Activated CD4-positive, alpha-beta T cell treated with anti-CD3 and anti-CD28 coated beads for 36 hours (primary cell): ENCODE measurements at regions not wholly inside any gene's neighbourhood (a gene's known extent, or its start where the extent isn't known, plus 50 kb on each side); places are given as distances from the start of the nearest gene placed in this dataset.

Experiments used
- ATAC-seq: fragments of 200-7000 bp; cut with Tn5 transposase; one replicate; pipeline ENCODE4 v1.10.0; 2021; ENCODE audit warnings: mild to moderate bottlenecking, moderate library complexity
- CTCF ChIA-PET: fragments of 350-600 bp; sonication (Branson Sonifier 250); formaldehyde crosslinking; loops from one replicate; lab custom pipeline; 2021; ENCODE audit warnings: antibody characterized with exemption; lab: Charles Lee
- POLR2A ChIA-PET: fragments of 350-600 bp; sonication (Branson Sonifier 250); formaldehyde crosslinking; loops from one replicate; lab custom pipeline; 2021; ENCODE audit warnings: antibody characterized with exemption, inconsistent platforms; lab: Charles Lee
- DNase-seq: peaks from one replicate; pipeline ENCODE4 v3.0.0-alpha.2; 2020
- H3K27ac Mint-ChIP-seq: one replicate; pipeline ENCODE4 v1.8.0; 2021; ENCODE audit warnings: mixed read lengths
- H3K27me3 Mint-ChIP-seq: one replicate; pipeline ENCODE4 v1.8.0; 2021; ENCODE audit warnings: mixed read lengths
- H3K36me3 Mint-ChIP-seq: one replicate; pipeline ENCODE4 v1.8.0; 2021; ENCODE audit warnings: low read depth, mixed read lengths
- H3K4me1 Mint-ChIP-seq: one replicate; pipeline ENCODE4 v1.8.0; 2021; ENCODE audit warnings: mixed read lengths
- H3K4me3 Mint-ChIP-seq: one replicate; pipeline ENCODE4 v1.8.0; 2021; ENCODE audit warnings: mild to moderate bottlenecking, moderate library complexity, mixed read lengths
- H3K9me3 Mint-ChIP-seq: one replicate; pipeline ENCODE4 v1.8.0; 2021; ENCODE audit warnings: low read depth, mixed read lengths
- intact Hi-C, 2 experiments: fragments of 100-400 bp; cut with DNase I in 1 of 2; cut with micrococcal nuclease in 1 of 2; formaldehyde crosslinking; loops; one replicate each; pipeline versions ENCODE4 v1.14.2 to v1.15.1; 2022 to 2024; cut with DNase I, micrococcal nuclease

DNA sequence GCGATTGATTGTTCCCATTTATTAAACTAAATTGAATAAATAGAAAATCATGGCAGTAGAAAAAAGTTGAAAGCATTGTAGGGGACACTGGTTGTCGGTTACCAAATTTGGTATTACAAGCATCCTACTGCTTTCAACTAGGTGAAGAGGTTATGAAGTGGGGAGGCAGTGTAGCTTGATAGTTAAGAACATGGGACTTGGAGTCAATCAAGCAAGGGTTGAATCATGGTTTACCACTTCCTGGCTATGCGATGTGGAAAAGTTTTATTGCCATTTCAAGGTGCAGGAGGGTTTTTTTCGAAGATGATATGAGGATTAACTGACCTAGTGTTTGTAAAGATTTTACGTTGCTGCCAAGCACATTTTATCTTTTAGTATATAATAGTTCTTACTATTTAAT lies 318.2 kb upstream of the KCNH8 start:
- ATAC-seq (peak; percentile 75), DNase-seq (peak; percentile 39)
- CTCF ChIA-PET = interaction anchor here (2.6 kb wide), 1 partner anchor 158 kb away, joined by 12 read pairs; no protein-coding TSS in a partner anchor
- Mint-ChIP-seq H3K4me1 (peaks cover 30% of the 10 kb centered on the region), H3K27ac (no peak overlapping the region), H3K9me3 (no peaks in the 10 kb centered on the region), H3K4me3 (no peak overlapping the region), H3K36me3 (no peaks in the 10 kb centered on the region), H3K27me3 (no peaks in the 10 kb centered on the region)
- POLR2A ChIA-PET = no interaction called here
- intact Hi-C loops = no loop called here

DNA sequence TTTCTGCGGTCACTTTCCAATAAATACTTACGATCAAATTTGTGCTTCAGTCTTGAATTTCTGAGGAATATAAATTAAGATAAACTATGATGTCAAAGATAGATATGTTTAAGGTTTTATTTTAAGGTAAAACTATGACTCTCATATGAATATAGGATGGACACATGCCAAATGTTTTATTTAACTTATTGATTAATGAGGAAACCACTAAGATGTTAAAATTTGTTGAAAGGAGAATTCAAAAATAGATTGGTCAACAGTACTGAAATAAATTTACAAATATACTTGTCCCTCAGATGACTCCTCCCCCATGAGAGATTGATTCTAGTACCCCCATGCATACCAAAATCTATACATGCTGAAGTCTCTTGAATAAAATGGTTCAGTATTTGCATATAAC lies 319.7 kb upstream of the KCNH8 start:
- Mint-ChIP-seq H3K9me3 (no peaks in the 10 kb centered on the region), H3K4me3 (no peak overlapping the region), H3K27me3 (no peaks in the 10 kb centered on the region), H3K27ac (no peak overlapping the region), H3K4me1 (peaks cover 30% of the 10 kb centered on the region), H3K36me3 (no peaks in the 10 kb centered on the region)
- CTCF ChIA-PET = interaction anchor here (0.6 kb wide), 1 partner anchor 189 kb away, joined by 3 read pairs; no protein-coding TSS in a partner anchor
- ATAC-seq (no peak), DNase-seq (no peak)
- POLR2A ChIA-PET = no interaction called here
- intact Hi-C loops = no loop called here

GRCh38 chr3:18827664-18828063 lies 320.6 kb upstream of the KCNH8 start:
- Mint-ChIP-seq H3K27me3 (no peaks in the 10 kb centered on the region), H3K4me1 (peaks cover 30% of the 10 kb centered on the region), H3K4me3 (no peak overlapping the region), H3K27ac (no peak overlapping the region), H3K9me3 (no peaks in the 10 kb centered on the region), H3K36me3 (no peaks in the 10 kb centered on the region)
- ChIA-PET POLR2A (no interaction called here), CTCF (interaction anchor here (0.7 kb wide), 1 partner anchor 288 kb away, joined by 3 read pairs; no protein-coding TSS in a partner anchor)
- peak; percentile 24 for ATAC-seq
- intact Hi-C loops = no loop called here
- DNase-seq = no peak

DNA sequence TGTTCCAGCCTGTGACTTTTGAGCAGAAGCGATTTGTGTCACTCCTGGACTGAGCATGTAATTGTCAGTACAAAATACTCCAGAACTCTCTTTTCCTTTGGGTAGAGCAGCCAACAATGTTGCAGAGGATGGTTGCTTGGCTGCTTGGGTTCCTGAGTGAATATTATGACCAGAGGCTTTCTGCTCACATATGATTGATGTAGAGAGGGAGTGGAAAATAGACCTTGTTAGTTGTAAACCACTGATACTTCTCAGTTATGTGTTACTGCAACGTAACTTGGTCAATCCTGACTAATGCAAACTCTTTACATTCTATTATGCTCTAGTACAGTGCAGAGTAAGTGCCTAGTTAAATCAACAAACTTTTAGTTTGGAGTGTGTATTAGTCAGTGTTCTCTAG lies 322.6 kb upstream of the KCNH8 start:
- ATAC-seq (peak; percentile 57), DNase-seq (no peak)
- Mint-ChIP-seq H3K9me3 (no peaks in the 10 kb centered on the region), H3K27me3 (no peaks in the 10 kb centered on the region), H3K36me3 (no peaks in the 10 kb centered on the region), H3K4me1 (peaks cover 23% of the 10 kb centered on the region), H3K4me3 (no peak overlapping the region), H3K27ac (no peak overlapping the region)
- ChIA-PET CTCF (no interaction called here), POLR2A (no interaction called here)
- intact Hi-C loops = no loop called here

DNA sequence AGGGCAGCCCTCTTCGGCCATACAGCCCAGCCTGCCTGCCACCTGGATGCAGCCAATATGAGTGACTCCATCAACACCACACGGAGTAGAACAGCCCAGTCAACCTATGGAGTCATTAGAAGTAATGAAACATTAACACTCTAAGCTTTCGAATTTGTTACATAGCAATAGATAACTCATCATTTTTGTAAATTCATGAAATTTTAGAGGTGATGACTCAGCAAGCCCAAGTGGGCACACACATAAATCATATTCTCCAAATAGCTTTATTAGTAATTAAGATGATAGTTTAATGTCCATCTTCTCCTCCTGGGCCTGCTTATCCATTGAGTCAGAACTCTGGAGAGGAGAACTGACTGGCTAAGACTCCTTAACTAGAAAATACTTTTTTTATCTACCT lies 335.0 kb upstream of the KCNH8 start:
- POLR2A ChIA-PET = no interaction called here
- CTCF ChIA-PET = no interaction called here
- Mint-ChIP-seq H3K4me1 (peaks cover 27% of the 10 kb centered on the region), H3K27ac (no peak overlapping the region), H3K36me3 (peaks cover 6% of the 10 kb centered on the region), H3K27me3 (no peaks in the 10 kb centered on the region), H3K9me3 (peaks cover 7% of the 10 kb centered on the region), H3K4me3 (no peak overlapping the region)
- intact Hi-C loops = no loop called here
- DNase-seq (no peak), ATAC-seq (no peak)

- no peak for DNase-seq
- H3K27me3 Mint-ChIP-seq = no peaks in the 10 kb centered on the region
Observed at GRCh38 chr3:18812316-18812715, 336.0 kb upstream of the KCNH8 start.

DNA sequence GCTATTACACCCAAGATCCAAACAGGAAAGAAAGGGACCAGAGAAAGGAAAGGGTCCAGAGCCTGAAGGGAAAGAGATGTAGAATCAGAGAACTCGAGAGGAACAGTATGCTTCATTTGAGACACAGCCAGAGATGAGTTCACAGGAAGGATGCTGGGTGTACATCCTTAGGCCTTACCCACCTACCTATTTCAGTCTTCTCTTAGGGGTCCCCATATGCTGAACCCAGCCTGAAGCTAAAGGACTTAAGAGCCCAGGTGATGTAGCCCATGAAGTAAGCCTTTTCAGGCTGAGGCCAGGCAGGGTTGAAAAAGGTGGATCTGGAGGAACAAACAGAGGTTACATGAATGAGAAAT lies 338.0 kb upstream of the KCNH8 start:
- H3K4me3 Mint-ChIP-seq = no peak overlapping the region
- intact Hi-C loops = no loop called here

More at GRCh38 chr3:18812316-18812715, 336.0 kb upstream of the KCNH8 start:
- peaks cover 36% of the 10 kb centered on the region for H3K4me1 Mint-ChIP-seq
- H3K9me3 Mint-ChIP-seq = peaks cover 3% of the 10 kb centered on the region
- peaks cover 5% of the 10 kb centered on the region for H3K36me3 Mint-ChIP-seq
- intact Hi-C loops = no loop called here
- ChIA-PET CTCF (no interaction called here), POLR2A (no interaction called here)
- no peak overlapping the region for H3K4me3 Mint-ChIP-seq
- H3K27ac Mint-ChIP-seq = no peak overlapping the region
- ATAC-seq = no peak

GRCh38 chr3:18809640-18810305 lies 338.5 kb upstream of the KCNH8 start:
- H3K27ac Mint-ChIP-seq = peak overlapping the region; percentile 84
- CTCF ChIA-PET = interaction anchor here (0.9 to 1.0 kb wide), 3 partner anchors 18 to 178 kb away, joined by 3 to 4 read pairs (median 3); no protein-coding TSS in a partner anchor
- H3K4me1 Mint-ChIP-seq = peaks cover 40% of the 10 kb centered on the region
- H3K36me3 Mint-ChIP-seq = peaks cover 2% of the 10 kb centered on the region
- DNase-seq (no peak), ATAC-seq (peak; percentile 72)
- no peak overlapping the region for H3K4me3 Mint-ChIP-seq
- intact Hi-C loops = no loop called here
- no peaks in the 10 kb centered on the region for H3K27me3 Mint-ChIP-seq
- POLR2A ChIA-PET = interaction anchor here (1.2 kb wide), 1 partner anchor 371 kb away, joined by 4 read pairs; no protein-coding TSS in a partner anchor
- no peaks in the 10 kb centered on the region for H3K9me3 Mint-ChIP-seq

More for the DNA sequence above, 338.0 kb upstream of the KCNH8 start:
- Mint-ChIP-seq H3K4me1 (peaks cover 40% of the 10 kb centered on the region), H3K27me3 (no peaks in the 10 kb centered on the region), H3K9me3 (no peaks in the 10 kb centered on the region), H3K36me3 (peaks cover 2% of the 10 kb centered on the region), H3K27ac (peak overlapping the region; percentile 84)
- ATAC-seq (peak; percentile 52), DNase-seq (no peak)
- ChIA-PET CTCF (interaction anchor here (0.9 kb wide), 1 partner anchor 19 kb away, joined by 4 read pairs; no protein-coding TSS in a partner anchor), POLR2A (interaction anchor here (1.2 kb wide), 1 partner anchor 372 kb away, joined by 4 read pairs; no protein-coding TSS in a partner anchor)

DNA sequence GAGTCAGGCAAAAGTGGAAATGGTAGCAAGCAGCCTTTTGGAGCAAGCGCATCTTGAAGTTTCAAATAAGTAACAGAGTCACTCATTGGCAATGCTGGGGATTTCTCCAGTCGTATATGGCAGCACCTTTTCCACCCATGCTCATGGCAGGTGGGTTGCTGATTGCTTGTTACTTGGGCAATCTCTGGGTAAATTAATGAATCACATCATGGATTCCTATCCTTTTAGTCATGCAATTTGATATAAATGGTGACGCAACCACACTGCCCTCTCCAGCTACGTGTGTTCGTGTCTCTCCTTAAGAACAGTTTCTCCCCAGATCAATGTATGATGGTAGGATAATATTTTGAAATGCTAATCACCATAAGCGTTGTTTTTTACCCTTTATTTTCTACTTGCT lies 339.9 kb upstream of the KCNH8 start:
- Mint-ChIP-seq H3K36me3 (peaks cover 2% of the 10 kb centered on the region), H3K27me3 (no peaks in the 10 kb centered on the region), H3K4me1 (peaks cover 40% of the 10 kb centered on the region), H3K27ac (peak overlapping the region; percentile 16), H3K4me3 (no peak overlapping the region), H3K9me3 (no peaks in the 10 kb centered on the region)
- ATAC-seq (no peak), DNase-seq (peak; percentile 15)
- ChIA-PET POLR2A (no interaction called here), CTCF (no interaction called here)
- intact Hi-C loops = no loop called here

- ChIA-PET POLR2A (interaction anchor here (0.5 kb wide), 1 partner anchor 101 kb away, joined by 3 read pairs; no protein-coding TSS in a partner anchor), CTCF (interaction anchor here (1.1 kb wide), 1 partner anchor 25 kb away, joined by 3 read pairs; no protein-coding TSS in a partner anchor)
- no peak for DNase-seq
- peaks cover 40% of the 10 kb centered on the region for H3K4me1 Mint-ChIP-seq
- intact Hi-C loops = no loop called here
- H3K27ac Mint-ChIP-seq = peak overlapping the region; percentile 79
- peaks cover 2% of the 10 kb centered on the region for H3K36me3 Mint-ChIP-seq
- no peak overlapping the region for H3K4me3 Mint-ChIP-seq
- H3K27me3 Mint-ChIP-seq = no peaks in the 10 kb centered on the region
- no peaks in the 10 kb centered on the region for H3K9me3 Mint-ChIP-seq
- peak; percentile 72 for ATAC-seq
Observed at GRCh38 chr3:18807593-18807992, 340.7 kb upstream of the KCNH8 start.

DNA sequence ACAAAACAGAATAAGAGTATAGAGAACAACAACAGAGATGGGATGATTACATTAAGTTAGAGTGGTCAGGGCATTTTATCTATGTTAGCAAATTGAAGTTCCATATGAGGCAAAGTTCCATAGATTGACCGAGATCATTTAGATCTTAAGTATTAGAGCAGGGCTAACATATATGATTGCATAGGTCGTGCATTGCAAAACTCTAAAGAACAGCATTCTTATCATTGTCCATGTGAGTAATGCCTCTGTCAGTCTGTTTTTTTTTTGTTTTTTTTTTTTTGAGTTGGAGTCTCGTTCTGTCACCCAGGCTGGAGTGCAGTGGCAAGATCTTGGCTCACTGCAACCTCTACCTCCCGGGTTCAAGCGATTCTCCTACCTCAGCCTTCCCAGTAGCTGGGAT lies 341.7 kb upstream of the KCNH8 start:
- intact Hi-C loops = no loop called here
- H3K9me3 Mint-ChIP-seq = no peaks in the 10 kb centered on the region
- CTCF ChIA-PET = interaction anchor here (0.7 to 1.1 kb wide), 2 partner anchors 24 to 371 kb away, joined by 3 read pairs; no protein-coding TSS in a partner anchor
- POLR2A ChIA-PET = no interaction called here
- peak overlapping the region; percentile 24 for H3K27ac Mint-ChIP-seq
- no peak for DNase-seq
- H3K27me3 Mint-ChIP-seq = no peaks in the 10 kb centered on the region
- peaks cover 40% of the 10 kb centered on the region for H3K4me1 Mint-ChIP-seq
- peaks cover 2% of the 10 kb centered on the region for H3K36me3 Mint-ChIP-seq
- ATAC-seq = no peak
- H3K4me3 Mint-ChIP-seq = no peak overlapping the region

DNA sequence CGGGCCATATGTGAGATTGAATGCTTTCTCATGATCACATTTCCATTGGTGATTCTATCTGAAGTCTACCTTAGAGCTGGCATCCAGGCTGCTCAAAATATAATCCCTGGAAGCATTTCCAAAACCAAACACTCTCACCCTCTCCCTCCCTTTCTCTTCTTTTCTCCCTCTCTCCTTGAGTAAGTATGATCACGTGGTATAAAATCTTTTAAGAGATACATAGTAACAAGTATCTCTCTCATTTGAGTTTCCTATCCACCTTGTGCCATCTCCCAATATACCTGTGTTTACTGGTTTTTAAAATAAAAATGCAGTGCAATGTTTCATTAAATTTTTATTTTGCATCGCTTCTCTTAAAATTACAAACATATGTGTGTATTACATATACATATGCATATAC lies 350.9 kb upstream of the KCNH8 start:
- DNase-seq = no peak
- Mint-ChIP-seq H3K27me3 (no peaks in the 10 kb centered on the region), H3K4me3 (no peak overlapping the region), H3K9me3 (no peaks in the 10 kb centered on the region), H3K36me3 (peaks cover 3% of the 10 kb centered on the region), H3K4me1 (peaks cover 5% of the 10 kb centered on the region), H3K27ac (peak overlapping the region; percentile 31)
- CTCF ChIA-PET = interaction anchor here (0.8 kb wide), 1 partner anchor 187 kb away, joined by 5 read pairs; no protein-coding TSS in a partner anchor
- POLR2A ChIA-PET = no interaction called here
- ATAC-seq = no peak
- intact Hi-C loops = no loop called here
